ENCODE measurements at regions not wholly inside any gene's neighbourhood (a gene's known extent, or its start where the extent isn't known, plus 50 kb on each side); places are given as distances from the start of the nearest gene placed in this dataset.

DNA sequence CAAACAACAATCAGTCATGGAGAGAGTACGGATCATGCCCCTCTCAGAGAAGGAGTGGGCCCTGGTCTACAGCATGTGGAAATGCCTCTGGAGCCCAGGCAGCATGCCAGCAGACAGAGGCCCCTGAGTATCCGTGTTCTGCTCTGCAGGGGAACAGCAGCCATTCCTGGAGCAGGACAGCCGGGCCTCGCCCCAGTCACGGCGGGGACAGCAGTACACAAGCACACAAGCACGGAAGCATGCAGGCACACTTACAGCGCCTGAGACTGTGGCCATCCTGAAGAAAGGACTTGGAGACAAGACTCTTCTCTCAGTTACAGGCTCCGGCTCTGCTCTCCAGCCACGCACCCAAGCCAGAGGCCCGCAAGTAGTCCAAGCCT, 102.6 kb upstream of the ALDH1B1 start:
- CTCF ChIA-PET, result no interaction called here
- POLR2A ChIA-PET, result no interaction called here
- H3K27ac ChIP-seq (ENCODE audit: low read length), result no peak overlapping the region
- intact Hi-C loops (cut with micrococcal nuclease; ENCODE audit: unreplicated experiment), result no loop called here
- ATAC-seq (no peak), DNase-seq (ENCODE audit: low read depth, low spot score) (no peak)
- no peaks in the 10 kb centered on the region for H3K36me3 ChIP-seq (ENCODE audit: control insufficient read depth, insufficient read depth, low read length)
- H3K9me3 ChIP-seq (ENCODE audit: control insufficient read depth, insufficient read depth, low read depth, low read length), result no peaks in the 10 kb centered on the region
- no peaks in the 10 kb centered on the region for H3K27me3 ChIP-seq (ENCODE audit: control insufficient read depth, insufficient read depth, low read length)
- H3K4me3 ChIP-seq (ENCODE audit: low read depth in 2 of 2, low read length in 2 of 2), result no peak overlapping the region
- no peak for TF ChIP-seq REST (IDR thresholded peaks at IDR 0.05; ENCODE audit: insufficient read depth in 1 of 2, low read depth in 2 of 2, low read length in 1 of 2)
- TF ChIP-seq TCF7L2 (IDR thresholded peaks at IDR 0.05; ENCODE audit: low read depth, low read length), result no peak
- no peak for TF ChIP-seq POLR2AphosphoS5 (IDR thresholded peaks at IDR 0.05; ENCODE audit: low read depth, low read length)
- in situ Hi-C loops (cut with HindIII; ENCODE audit: low pct_unique_long_range_greater_than_20kb, low sequenced_read_pairs), result no loop called here
- BruUV-seq (replicated peaks), result no TSS peak
- H3K4me1 ChIP-seq (ENCODE audit: control insufficient read depth, insufficient read depth, low read length), result no peaks in the 10 kb centered on the region

- TF ChIP-seq, protein P1, sequence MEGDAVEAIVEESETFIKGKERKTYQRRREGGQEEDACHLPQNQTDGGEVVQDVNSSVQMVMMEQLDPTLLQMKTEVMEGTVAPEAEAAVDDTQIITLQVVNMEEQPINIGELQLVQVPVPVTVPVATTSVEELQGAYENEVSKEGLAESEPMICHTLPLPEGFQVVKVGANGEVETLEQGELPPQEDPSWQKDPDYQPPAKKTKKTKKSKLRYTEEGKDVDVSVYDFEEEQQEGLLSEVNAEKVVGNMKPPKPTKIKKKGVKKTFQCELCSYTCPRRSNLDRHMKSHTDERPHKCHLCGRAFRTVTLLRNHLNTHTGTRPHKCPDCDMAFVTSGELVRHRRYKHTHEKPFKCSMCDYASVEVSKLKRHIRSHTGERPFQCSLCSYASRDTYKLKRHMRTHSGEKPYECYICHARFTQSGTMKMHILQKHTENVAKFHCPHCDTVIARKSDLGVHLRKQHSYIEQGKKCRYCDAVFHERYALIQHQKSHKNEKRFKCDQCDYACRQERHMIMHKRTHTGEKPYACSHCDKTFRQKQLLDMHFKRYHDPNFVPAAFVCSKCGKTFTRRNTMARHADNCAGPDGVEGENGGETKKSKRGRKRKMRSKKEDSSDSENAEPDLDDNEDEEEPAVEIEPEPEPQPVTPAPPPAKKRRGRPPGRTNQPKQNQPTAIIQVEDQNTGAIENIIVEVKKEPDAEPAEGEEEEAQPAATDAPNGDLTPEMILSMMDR (IDR thresholded peaks at IDR 0.05), result no peak
- no peak for TF ChIP-seq SIN3A (IDR thresholded peaks at IDR 0.05; ENCODE audit: borderline replicate concordance, insufficient read depth, low read depth, low read length)
- TF ChIP-seq POLR2AphosphoS5 (IDR thresholded peaks at IDR 0.05; ENCODE audit: low read depth, low read length), result no peak
- no peak for TF ChIP-seq REST (IDR thresholded peaks at IDR 0.05; ENCODE audit: insufficient read depth in 1 of 2, low read depth in 2 of 2, low read length in 1 of 2)
- TF ChIP-seq TCF7L2 (IDR thresholded peaks at IDR 0.05; ENCODE audit: low read depth, low read length), result no peak
- BruUV-seq (replicated peaks), result no TSS peak
- intact Hi-C loops (cut with micrococcal nuclease; ENCODE audit: unreplicated experiment), result no loop called here
- H3K27me3 ChIP-seq (ENCODE audit: control insufficient read depth, insufficient read depth, low read length), result no peaks in the 10 kb centered on the region
- POLR2A ChIA-PET, result no interaction called here
- DNase-seq (ENCODE audit: low read depth, low spot score), result no peak
- H3K4me1 ChIP-seq (ENCODE audit: control insufficient read depth, insufficient read depth, low read length), result no peaks in the 10 kb centered on the region
- H3K36me3 ChIP-seq (ENCODE audit: control insufficient read depth, insufficient read depth, low read length), result no peaks in the 10 kb centered on the region
- CTCF ChIA-PET, result no interaction called here
- no peak overlapping the region for H3K4me3 ChIP-seq (ENCODE audit: low read depth in 2 of 2, low read length in 2 of 2)
- no peak overlapping the region for H3K27ac ChIP-seq (ENCODE audit: low read length)
- H3K9me3 ChIP-seq (ENCODE audit: control insufficient read depth, insufficient read depth, low read depth, low read length), result no peaks in the 10 kb centered on the region
- in situ Hi-C loops (cut with HindIII; ENCODE audit: low pct_unique_long_range_greater_than_20kb, low sequenced_read_pairs), result no loop called here
- no peak for ATAC-seq
Measured at GRCh38 chr9:38289236-38289865, 103.2 kb upstream of the ALDH1B1 start.
